Astrocyte of the cerebellum (primary cell): ENCODE measurements at regions not wholly inside any gene's neighbourhood (a gene's known extent, or its start where the extent isn't known, plus 50 kb on each side); places are given as distances from the start of the nearest gene placed in this dataset.

Experiments
- DNase-seq: peaks from one replicate; pipeline ENCODE4 v3.0.0-alpha.2; 2011; ENCODE audit warnings: low read depth
- H3K4me3 ChIP-seq: 2 replicates; pipeline ENCODE4 v1.5.1; 2011; ENCODE audit warnings: mild to moderate bottlenecking, low read depth, low read length, moderate library complexity
- CTCF ChIP-seq: IDR thresholded peaks from 2 replicates; pipeline ENCODE4 v1.5.1; 2012; ENCODE audit warnings: low read length, low read depth, moderate library complexity, mild to moderate bottlenecking; ENCODE audit errors: missing control alignments
- in situ Hi-C: cut with HindIII; loops from 2 replicates; pipeline ENCODE4 v1.10.0; 2017; ENCODE audit warnings: low sequenced_read_pairs

GRCh38 chr13:47281991-47282390 is 385.1 kb upstream of the HTR2A start:
- no peak overlapping the region for H3K4me3 ChIP-seq
- TF ChIP-seq CTCF, result no peak
- in situ Hi-C loops, result no loop called here
- no peak for DNase-seq

- no peak for TF ChIP-seq CTCF
- in situ Hi-C loops, result no loop called here
- DNase-seq, result no peak
- no peak overlapping the region for H3K4me3 ChIP-seq
Measured at GRCh38 chr13:47279920-47280319, 383.1 kb upstream of the HTR2A start.

- no peak overlapping the region for H3K4me3 ChIP-seq
- TF ChIP-seq CTCF, result no peak
- in situ Hi-C loops, result no loop called here
- no peak for DNase-seq
Measured at GRCh38 chr13:47277774-47278173, 380.9 kb upstream of the HTR2A start.

- DNase-seq, result no peak
- H3K4me3 ChIP-seq, result no peak overlapping the region
- in situ Hi-C loops, result no loop called here
- no peak for TF ChIP-seq CTCF
Measured at GRCh38 chr13:47268270-47268669, 371.4 kb upstream of the HTR2A start.

- in situ Hi-C loops, result no loop called here
- H3K4me3 ChIP-seq, result no peak overlapping the region
- no peak for DNase-seq
- no peak for TF ChIP-seq CTCF
Measured at GRCh38 chr13:47258384-47258783, 361.5 kb upstream of the HTR2A start.

- in situ Hi-C loops, result no loop called here
- no peak for DNase-seq
- no peak for TF ChIP-seq CTCF
- no peak overlapping the region for H3K4me3 ChIP-seq
Measured at GRCh38 chr13:47256618-47257017, 359.8 kb upstream of the HTR2A start.

- in situ Hi-C loops, result no loop called here
- no peak for TF ChIP-seq CTCF
- H3K4me3 ChIP-seq, result no peak overlapping the region
- no peak for DNase-seq
Measured at GRCh38 chr13:47252627-47253026, 355.8 kb upstream of the HTR2A start.
